Loucy (cell line): ENCODE measurements at regions not wholly inside any gene's neighbourhood (a gene's known extent, or its start where the extent isn't known, plus 50 kb on each side); places are given as distances from the start of the nearest gene placed in this dataset.

Source experiments
- EZH2phosphoT487 ChIP-seq: fragments of 200-600 bp; IDR thresholded peaks from 2 replicates; pipeline ENCODE4 v1.6.1; 2018; ENCODE audit warnings: antibody characterized with exemption, mild to moderate bottlenecking, moderate library complexity, borderline replicate concordance
- TF ChIP-seq, protein P1 (sequence below): fragments of 200-600 bp; sonication (generic); conservative IDR thresholded peaks from 2 replicates; pipeline ENCODE4 v1.5.1; 2014; ENCODE audit warnings: mild to moderate bottlenecking, antibody characterized with exemption, low read length

DNA sequence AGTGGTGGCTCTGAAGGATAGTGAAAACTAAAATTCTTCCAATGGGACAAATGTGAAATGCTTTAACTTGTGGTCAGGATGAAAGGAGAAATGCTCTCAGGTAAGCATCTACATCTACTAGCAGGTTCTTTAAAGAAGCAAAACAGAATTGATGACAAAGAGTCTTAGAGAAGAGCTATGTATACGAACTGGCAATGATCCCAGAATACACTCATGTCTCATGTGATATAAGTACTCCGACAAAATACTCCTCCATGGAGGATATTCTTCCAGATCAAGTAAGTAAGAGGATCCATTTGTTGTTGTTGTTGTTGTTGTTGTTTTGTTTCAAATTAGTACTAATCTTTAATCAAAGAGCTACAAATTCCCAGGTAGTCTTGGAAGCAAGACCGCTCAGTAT, 174.0 kb upstream of the ATP1B1 start:
- TF ChIP-seq, protein P1, sequence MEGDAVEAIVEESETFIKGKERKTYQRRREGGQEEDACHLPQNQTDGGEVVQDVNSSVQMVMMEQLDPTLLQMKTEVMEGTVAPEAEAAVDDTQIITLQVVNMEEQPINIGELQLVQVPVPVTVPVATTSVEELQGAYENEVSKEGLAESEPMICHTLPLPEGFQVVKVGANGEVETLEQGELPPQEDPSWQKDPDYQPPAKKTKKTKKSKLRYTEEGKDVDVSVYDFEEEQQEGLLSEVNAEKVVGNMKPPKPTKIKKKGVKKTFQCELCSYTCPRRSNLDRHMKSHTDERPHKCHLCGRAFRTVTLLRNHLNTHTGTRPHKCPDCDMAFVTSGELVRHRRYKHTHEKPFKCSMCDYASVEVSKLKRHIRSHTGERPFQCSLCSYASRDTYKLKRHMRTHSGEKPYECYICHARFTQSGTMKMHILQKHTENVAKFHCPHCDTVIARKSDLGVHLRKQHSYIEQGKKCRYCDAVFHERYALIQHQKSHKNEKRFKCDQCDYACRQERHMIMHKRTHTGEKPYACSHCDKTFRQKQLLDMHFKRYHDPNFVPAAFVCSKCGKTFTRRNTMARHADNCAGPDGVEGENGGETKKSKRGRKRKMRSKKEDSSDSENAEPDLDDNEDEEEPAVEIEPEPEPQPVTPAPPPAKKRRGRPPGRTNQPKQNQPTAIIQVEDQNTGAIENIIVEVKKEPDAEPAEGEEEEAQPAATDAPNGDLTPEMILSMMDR = no peak
- TF ChIP-seq EZH2phosphoT487 = no peak
